Skeletal muscle tissue (tissue), 3 donors: ENCODE measurements at regions not wholly inside any gene's neighbourhood (a gene's known extent, or its start where the extent isn't known, plus 50 kb on each side); places are given as distances from the start of the nearest gene placed in this dataset.

Experiments
- H3K27ac ChIP-seq: one replicate; pipeline ENCODE4 v1.7.0; 2013; ENCODE audit warnings: mild to moderate bottlenecking, low read depth, low read length, inconsistent platforms
- H3K27me3 ChIP-seq, 3 donors: one replicate each; pipeline ENCODE4 v1.7.0; 2013; ENCODE audit warnings: low read length in 3 of 3; ENCODE audit not compliant: control insufficient read depth in 3 of 3, insufficient read depth in 3 of 3
- H3K36me3 ChIP-seq, 3 donors: one replicate each; pipeline ENCODE4 v1.7.0; 2013; ENCODE audit warnings: low read length in 3 of 3; ENCODE audit not compliant: control insufficient read depth in 3 of 3, insufficient read depth in 3 of 3
- H3K4me1 ChIP-seq, 3 donors: one replicate each; pipeline ENCODE4 v1.7.0; 2013; ENCODE audit warnings: low read length in 3 of 3, mild to moderate bottlenecking in 3 of 3; ENCODE audit not compliant: control insufficient read depth in 3 of 3, insufficient read depth in 3 of 3
- H3K4me3 ChIP-seq, 3 donors: one replicate each; pipeline ENCODE4 v1.7.0; 2013; ENCODE audit warnings: low read length in 3 of 3
- H3K9ac ChIP-seq, 3 donors: one replicate each; pipeline ENCODE4 v1.7.0; 2013; ENCODE audit warnings: low read length in 3 of 3, mild to moderate bottlenecking in 3 of 3, moderate library complexity in 2 of 3, low read depth in 1 of 3
- H3K9me3 ChIP-seq, 3 donors: one replicate each; pipeline ENCODE4 v1.7.0; 2013; ENCODE audit warnings: low read length in 3 of 3; ENCODE audit not compliant: control insufficient read depth in 3 of 3
- donor health status: Osteomylitis.

GRCh38 chr15:77822631-77823230, 190.0 kb upstream of the LINGO1 start:
- Histone ChIP-seq H3K9me3 (no peaks in the 10 kb centered on the region), H3K4me1 (peaks cover 0 to 3% (median 0%) of the 10 kb centered on the region in 3 donors), H3K36me3 (no peaks in the 10 kb centered on the region), H3K27ac (no peak overlapping the region), H3K27me3 (peaks cover 41 to 46% (median 44%) of the 10 kb centered on the region in 3 donors), H3K9ac (no peak overlapping the region), H3K4me3 (no peak overlapping the region)

DNA sequence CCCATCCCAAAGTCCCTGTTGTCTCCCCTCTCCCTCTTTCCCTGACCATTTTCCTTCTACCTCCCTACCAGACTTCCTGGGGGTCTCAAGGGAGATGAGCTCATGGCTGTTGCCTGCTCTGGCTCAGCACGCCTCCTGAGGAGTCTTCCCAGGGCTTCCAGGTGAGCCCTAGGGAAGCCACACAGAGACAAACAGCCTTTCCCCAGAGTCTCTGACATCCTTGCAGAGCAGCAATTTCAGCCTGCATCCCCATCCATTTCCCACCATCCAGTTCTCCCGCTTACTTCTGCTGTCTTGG, 189.2 kb upstream of the LINGO1 start:
- Histone ChIP-seq H3K27ac (no peak overlapping the region), H3K4me1 (peaks cover 0 to 3% (median 0%) of the 10 kb centered on the region in 3 donors), H3K27me3 (peaks cover 47 to 54% (median 52%) of the 10 kb centered on the region in 3 donors), H3K36me3 (no peaks in the 10 kb centered on the region), H3K9me3 (no peaks in the 10 kb centered on the region), H3K9ac (no peak overlapping the region), H3K4me3 (no peak overlapping the region)

DNA sequence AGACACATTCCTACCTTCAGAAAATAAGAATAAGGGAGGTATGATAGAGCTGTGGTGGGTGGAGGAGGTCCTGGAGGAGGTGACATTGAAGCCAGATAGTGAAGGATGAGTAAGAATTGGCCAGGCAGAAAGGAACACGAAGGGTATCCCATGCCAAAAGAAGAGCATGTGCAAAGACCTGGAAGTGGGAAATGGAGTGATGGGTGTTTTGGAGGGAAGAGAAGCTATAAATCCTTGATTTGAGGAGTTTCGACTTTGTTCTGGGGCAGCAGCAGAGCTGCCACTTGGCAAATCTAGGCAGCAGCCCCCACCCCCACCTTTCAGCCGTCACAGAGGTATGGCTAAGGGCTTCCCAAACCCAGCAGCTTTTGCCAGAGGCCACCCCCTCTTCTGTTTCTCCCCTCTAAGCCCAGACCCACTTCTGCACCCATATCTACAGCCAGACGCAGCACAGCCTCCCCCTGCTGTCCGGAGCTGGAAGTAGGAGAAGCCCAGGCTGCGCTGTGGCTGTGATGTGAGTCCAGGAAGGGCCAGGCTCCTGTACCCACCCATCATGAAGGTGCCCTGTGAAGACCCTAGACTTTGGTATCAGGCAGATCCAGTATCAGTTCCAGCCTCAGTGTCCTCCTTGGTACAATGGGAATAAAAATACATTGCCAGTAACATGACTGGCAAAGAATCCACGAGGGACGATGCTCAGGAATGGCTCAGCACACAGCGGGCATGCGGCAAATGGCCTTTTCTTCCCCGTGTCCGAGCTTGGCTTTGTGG, 188.7 kb upstream of the LINGO1 start:
- no peak overlapping the region for H3K27ac ChIP-seq
- H3K4me1 ChIP-seq = peaks cover 0 to 3% (median 0%) of the 10 kb centered on the region in 3 donors
- no peaks in the 10 kb centered on the region for H3K9me3 ChIP-seq
- H3K4me3 ChIP-seq = no peak overlapping the region
- peaks cover 47 to 60% (median 57%) of the 10 kb centered on the region in 3 donors for H3K27me3 ChIP-seq
- no peak overlapping the region for H3K9ac ChIP-seq
- no peaks in the 10 kb centered on the region for H3K36me3 ChIP-seq

GRCh38 chr15:77819851-77820728, 187.4 kb upstream of the LINGO1 start:
- H3K27me3 ChIP-seq = peaks cover 51 to 64% (median 63%) of the 10 kb centered on the region in 3 donors
- peaks cover 0 to 3% (median 0%) of the 10 kb centered on the region in 3 donors for H3K4me1 ChIP-seq
- peak overlapping the region in 1 of 3 donors; percentile 32 for H3K4me3 ChIP-seq
- no peak overlapping the region for H3K27ac ChIP-seq
- H3K9ac ChIP-seq = no peak overlapping the region
- no peaks in the 10 kb centered on the region for H3K9me3 ChIP-seq
- H3K36me3 ChIP-seq = no peaks in the 10 kb centered on the region

DNA sequence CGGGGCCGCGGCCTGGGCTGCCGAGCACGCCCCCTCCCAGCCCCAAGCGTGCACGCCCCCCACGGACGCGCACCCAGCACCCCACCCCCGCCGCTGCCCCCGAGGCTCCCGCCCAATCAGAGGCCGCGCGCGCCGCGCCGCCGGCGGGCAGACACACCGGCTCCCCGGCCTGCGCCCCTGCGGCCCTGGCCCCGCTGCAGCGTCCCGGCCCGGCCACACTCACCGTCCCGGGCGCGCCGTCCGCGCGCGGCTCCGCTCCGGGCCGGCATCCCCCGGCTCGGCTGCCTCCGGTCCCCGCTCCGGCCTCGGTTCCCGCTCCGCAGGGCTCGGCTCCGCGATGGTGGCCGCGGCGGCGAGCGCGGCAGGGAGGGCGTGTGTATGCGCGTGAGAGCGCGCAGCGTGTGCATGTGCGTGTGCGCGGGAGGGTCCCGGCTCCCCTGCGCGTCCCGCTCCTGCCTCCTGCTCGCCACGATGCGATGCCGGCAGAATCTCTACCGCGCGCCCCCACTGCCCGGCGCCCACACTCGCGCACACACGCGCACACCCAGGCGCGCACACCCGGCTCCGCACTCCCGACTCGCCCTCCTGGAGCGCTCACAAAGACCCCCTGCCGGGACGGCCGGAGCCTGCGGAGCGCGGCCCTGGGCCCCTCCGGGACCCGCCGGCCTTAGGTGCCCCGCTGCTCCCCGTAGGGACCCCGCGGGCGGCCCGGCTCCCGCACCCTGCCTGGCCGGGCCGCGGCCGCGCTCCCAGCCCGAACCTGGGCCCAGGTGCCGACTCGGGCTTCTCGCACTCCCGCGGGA, 186.5 kb upstream of the LINGO1 start:
- H3K27me3 ChIP-seq = peaks cover 49 to 67% (median 63%) of the 10 kb centered on the region in 3 donors
- H3K36me3 ChIP-seq = no peaks in the 10 kb centered on the region
- no peaks in the 10 kb centered on the region for H3K9me3 ChIP-seq
- no peak overlapping the region for H3K9ac ChIP-seq
- H3K4me1 ChIP-seq = peaks cover 0 to 3% (median 0%) of the 10 kb centered on the region in 3 donors
- H3K4me3 ChIP-seq = peak overlapping the region in 2 of 3 donors; percentile 32 to 56
- H3K27ac ChIP-seq = no peak overlapping the region

DNA sequence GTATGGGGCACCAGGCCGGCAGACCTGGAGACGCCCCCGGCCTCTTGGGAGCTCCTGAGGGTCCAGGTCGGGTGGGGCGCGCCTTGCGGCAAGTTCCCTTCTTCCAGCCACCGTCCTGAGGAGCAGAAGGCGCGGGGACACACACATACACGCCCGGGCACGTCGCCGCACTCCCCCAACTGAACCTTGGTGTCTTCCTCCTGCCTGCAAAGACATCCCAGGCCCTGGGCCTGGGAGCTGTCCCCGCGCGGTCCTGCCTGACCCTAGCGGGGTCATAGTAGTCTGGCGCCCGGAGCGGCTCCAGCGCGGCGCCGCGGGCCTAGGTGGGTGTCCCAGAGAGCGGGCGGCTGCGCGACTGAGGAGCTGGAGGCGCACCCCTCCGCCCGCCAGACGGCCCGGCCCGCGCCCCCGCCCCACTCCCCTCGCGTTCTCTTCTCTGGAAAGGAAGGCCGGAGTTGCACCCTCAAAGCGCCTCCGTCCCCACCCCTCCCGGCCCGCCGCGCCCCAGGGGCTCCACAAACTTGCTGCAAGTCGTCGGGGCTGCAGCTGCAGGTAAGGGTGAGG, 185.9 kb upstream of the LINGO1 start:
- Histone ChIP-seq H3K4me1 (peaks cover 0 to 3% (median 0%) of the 10 kb centered on the region in 3 donors), H3K4me3 (no peak overlapping the region), H3K9ac (no peak overlapping the region), H3K27ac (no peak overlapping the region), H3K27me3 (peaks cover 48 to 63% (median 61%) of the 10 kb centered on the region in 3 donors), H3K9me3 (no peaks in the 10 kb centered on the region), H3K36me3 (no peaks in the 10 kb centered on the region)

DNA sequence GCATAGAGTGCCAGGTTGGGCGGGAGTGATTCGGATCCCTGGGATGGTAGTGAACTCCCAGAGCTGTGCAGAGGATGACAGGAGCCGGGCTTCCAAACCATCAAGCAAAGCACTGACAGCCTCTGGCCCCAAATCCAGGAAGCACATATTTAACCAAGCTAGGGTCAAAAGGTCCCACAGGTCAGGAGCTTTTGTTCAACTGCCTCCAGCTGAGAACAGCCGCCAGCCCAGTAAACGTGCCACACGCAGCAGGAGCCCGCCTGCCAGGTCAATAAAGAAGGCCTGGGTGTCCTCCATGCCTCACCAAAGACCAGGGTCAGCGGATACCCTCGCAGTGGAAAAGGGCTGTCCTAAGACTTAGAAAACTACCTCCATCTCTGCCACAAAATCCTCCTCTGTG, 184.7 kb upstream of the LINGO1 start:
- Histone ChIP-seq H3K27ac (no peak overlapping the region), H3K9ac (no peak overlapping the region), H3K27me3 (peaks cover 41 to 63% (median 62%) of the 10 kb centered on the region in 3 donors), H3K4me1 (peaks cover 0 to 3% (median 0%) of the 10 kb centered on the region in 3 donors), H3K4me3 (no peak overlapping the region), H3K9me3 (no peaks in the 10 kb centered on the region), H3K36me3 (no peaks in the 10 kb centered on the region)

DNA sequence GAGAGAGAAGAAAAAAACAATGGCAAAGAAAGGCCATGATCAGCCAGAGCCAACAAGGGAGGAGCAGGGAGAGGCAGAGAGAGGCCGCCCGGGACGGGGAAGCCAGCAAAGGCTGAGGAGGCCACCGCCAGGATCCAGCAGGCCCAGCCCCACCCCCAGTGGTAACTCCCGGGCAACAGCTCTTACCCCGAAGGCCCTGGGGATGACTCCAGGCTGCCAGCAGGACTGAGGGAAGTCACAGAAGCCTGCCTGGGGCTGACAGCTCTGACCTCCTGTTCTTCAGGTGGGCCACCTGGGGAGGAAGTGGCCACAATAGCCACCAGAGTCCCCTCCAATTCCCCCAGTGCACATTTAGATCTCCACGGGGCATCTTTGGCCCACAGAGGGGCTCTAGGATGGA, 184.3 kb upstream of the LINGO1 start:
- Histone ChIP-seq H3K9me3 (no peaks in the 10 kb centered on the region), H3K36me3 (no peaks in the 10 kb centered on the region), H3K27me3 (peaks cover 38 to 62% (median 59%) of the 10 kb centered on the region in 3 donors), H3K4me1 (peaks cover 0 to 3% (median 0%) of the 10 kb centered on the region in 3 donors), H3K27ac (no peak overlapping the region), H3K9ac (no peak overlapping the region), H3K4me3 (no peak overlapping the region)

DNA sequence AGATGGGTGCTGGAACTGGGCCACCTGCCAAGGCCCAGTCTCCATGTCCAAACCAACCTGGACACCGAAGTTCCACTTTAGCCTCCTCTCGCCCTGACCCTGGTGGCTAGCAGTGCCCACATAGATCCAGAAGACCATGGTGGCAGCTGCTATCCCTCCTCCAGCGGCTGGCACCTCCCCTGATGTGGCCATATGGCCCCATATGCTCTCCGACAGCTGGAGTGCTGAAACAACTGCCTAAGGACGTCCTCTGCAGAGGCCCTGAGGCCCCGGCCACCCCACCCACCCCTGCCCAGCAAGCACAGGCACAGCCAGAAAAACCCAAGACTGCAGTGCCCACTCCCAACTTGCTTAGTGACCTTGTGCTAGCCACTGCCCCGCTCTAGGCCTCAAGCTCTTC, 182.3 kb upstream of the LINGO1 start:
- Histone ChIP-seq H3K27ac (no peak overlapping the region), H3K27me3 (peaks cover 19 to 43% (median 40%) of the 10 kb centered on the region in 3 donors), H3K36me3 (no peaks in the 10 kb centered on the region), H3K4me1 (peaks cover 0 to 7% (median 4%) of the 10 kb centered on the region in 3 donors), H3K9me3 (no peaks in the 10 kb centered on the region), H3K4me3 (no peak overlapping the region), H3K9ac (no peak overlapping the region)
